GM12875 (cell line): ENCODE measurements at regions not wholly inside any gene's neighbourhood (a gene's known extent, or its start where the extent isn't known, plus 50 kb on each side); places are given as distances from the start of the nearest gene placed in this dataset.
A peak's percentile ranks its signal among the peaks of the same experiment; 100 is the strongest.

Experiments used
- H3K4me3 ChIP-seq: one replicate; pipeline ENCODE4 v1.5.1; 2011; ENCODE audit warnings: low read depth, low read length, control low read depth
- TF ChIP-seq, protein P1 (sequence below): IDR thresholded peaks from 2 replicates; pipeline ENCODE4 v1.5.1; 2011; ENCODE audit warnings: low read depth, mild to moderate bottlenecking, control low read depth, inconsistent platforms, low read length, moderate library complexity, borderline replicate concordance; ENCODE audit not compliant: insufficient read depth

DNA sequence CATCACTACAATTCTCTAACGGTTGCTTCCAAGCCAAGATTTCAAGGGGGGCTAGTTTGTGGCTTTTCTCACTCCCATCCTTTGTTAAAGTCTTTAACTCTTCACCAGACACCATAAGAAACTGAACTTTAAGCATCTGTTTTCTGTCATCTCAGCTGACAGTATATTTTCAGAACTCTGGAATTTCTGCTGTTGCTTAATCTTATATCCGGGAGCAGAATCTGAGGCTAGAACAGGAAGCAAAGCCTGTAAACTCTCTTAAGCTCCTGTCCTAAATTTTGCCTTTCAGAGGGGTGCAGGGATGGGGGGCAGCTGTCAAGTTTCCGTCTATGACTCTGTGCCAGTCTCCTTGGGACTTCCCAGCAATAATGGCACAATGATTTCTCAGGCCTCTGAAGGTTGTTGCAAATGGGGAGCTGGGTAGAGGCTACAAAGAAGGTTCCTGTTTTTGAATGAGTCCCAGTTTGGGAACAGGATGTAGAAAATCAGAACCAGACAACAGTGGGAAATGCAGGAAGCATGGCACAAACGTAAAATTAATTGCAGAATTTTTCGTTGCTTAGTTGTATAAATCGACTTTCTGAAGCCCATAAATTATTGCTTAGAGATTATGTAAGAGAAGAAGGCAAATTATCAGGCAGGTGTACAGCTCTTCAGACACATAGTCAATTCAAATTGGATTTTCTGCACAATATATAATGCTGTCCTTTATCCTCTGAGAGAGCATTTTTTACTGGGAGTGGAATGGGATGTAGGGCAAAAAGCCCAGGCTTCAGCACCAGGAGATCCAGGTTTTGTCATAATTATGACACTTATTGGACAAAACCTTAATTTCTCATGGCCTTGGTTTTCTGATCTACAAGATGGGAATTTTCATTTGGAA is 430.9 kb downstream of the DMAC1 start:
- TF ChIP-seq, protein P1, sequence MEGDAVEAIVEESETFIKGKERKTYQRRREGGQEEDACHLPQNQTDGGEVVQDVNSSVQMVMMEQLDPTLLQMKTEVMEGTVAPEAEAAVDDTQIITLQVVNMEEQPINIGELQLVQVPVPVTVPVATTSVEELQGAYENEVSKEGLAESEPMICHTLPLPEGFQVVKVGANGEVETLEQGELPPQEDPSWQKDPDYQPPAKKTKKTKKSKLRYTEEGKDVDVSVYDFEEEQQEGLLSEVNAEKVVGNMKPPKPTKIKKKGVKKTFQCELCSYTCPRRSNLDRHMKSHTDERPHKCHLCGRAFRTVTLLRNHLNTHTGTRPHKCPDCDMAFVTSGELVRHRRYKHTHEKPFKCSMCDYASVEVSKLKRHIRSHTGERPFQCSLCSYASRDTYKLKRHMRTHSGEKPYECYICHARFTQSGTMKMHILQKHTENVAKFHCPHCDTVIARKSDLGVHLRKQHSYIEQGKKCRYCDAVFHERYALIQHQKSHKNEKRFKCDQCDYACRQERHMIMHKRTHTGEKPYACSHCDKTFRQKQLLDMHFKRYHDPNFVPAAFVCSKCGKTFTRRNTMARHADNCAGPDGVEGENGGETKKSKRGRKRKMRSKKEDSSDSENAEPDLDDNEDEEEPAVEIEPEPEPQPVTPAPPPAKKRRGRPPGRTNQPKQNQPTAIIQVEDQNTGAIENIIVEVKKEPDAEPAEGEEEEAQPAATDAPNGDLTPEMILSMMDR, result no peak
- no peak overlapping the region for H3K4me3 ChIP-seq

DNA sequence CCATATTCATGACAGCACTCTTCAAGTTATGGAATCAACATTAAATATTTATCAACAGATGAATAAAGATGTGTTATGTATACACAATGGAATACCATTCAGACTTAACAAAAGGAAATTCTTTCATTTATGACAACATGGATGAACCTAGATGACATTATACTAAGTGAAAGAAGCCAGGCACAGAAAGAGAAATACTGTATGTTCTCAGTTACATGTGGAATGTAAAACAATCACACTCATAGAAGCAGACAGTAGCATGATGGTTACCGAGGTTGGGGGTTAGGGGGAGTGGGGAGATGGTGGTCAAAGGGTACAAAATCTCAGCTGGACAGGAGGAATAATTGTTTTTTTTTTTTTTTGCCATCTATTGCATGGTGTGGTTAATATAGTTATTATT is 431.9 kb downstream of the DMAC1 start:
- TF ChIP-seq, protein P1, result no peak
- H3K4me3 ChIP-seq, result no peak overlapping the region

DNA sequence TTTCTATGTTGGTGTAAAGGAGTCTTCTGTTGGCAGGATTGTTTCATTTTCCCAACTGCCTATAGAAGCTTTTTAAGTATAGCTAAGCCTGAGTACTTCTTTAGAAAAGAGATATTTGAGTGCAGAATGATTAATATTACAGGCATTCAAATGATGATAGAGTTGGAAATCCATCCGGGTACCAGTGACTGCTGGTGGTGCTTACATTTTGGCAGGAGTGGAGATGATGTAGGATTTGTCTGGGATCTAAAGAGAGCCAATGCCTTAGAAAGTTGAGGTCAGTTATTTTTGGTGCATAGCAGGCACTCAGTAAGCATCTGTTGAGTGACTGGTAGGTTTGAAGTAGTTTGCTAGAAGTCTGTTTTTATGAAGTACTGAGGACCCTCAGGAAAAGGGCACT is 433.5 kb downstream of the DMAC1 start:
- TF ChIP-seq, protein P1, result no peak
- H3K4me3 ChIP-seq, result no peak overlapping the region

DNA sequence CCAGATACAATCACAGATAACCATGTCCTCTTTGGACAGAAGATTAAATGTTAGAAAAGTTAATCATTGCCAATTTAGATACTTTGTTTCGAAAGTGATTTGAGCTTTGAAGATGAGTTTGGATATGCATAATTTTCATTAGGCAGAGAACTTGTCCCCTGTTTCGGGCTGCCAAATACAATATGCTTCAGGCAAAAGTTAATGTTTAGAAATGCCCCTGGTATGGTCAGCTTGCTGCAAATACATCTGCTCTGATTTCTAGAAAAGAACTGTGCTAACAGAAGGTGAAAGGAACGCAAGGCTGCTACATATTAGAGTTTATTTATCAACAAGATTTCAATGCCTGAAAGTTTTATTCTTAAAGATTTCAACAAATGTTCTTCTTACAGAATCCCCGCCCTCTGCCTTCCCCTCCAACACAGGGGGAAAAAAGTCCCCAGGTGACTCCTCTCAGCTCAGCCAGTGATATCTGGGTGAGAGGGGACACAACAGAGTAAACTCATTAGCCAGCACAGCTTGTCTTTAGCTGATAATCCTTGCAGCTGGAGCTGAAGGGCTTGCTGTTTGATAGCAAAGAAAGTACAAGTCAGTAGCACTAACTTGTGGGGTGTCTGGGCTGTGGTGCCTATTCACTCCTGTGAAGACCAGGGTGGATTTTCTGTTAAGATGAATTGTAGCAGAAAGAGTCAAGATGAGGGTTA is 435.7 kb downstream of the DMAC1 start:
- TF ChIP-seq, protein P1, result no peak

DNA sequence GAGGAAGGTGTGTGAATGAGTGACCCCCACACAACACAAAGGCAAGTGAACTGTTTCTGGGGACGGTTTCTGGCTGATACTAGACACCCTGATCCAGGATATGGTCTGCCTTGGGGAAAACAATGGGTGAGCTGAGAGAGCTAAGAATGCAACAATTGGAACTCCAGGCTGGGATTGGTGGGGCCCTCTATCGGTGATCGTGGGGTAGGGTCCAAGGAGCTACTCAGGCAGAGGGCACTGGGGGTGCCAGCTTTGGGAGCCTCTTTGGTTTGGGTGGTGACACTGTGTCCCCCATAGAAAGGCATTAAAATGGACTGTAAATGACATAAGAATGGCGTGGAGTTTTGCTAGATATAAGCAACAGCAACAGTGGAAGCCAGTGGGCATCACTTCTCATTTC is 439.1 kb downstream of the DMAC1 start:
- TF ChIP-seq, protein P1, result peak; percentile 43; the same call in 1 of the 2 replicates
- H3K4me3 ChIP-seq, result no peak overlapping the region

More for the DNA sequence above, 435.7 kb downstream of the DMAC1 start:
- H3K4me3 ChIP-seq, result no peak overlapping the region

DNA sequence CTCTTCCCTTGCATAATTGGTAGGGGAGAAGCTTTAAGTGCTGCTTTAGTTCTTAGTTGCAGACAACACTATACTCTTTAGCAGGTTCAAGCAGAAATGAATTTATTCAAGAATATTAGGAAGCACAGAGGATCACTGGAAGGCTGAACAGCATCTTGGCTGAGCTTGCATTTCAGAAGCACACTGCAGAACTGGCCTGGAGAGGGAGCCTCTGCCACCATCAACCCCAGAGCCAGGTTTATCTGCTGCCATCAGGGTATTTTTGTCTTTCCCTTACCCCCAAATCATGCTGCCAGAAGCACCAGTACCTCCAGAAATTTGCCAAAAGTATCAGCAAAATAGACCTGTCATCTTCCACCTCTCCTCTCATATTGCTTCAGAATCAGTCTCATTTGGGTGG is 440.7 kb downstream of the DMAC1 start:
- H3K4me3 ChIP-seq, result no peak overlapping the region
- TF ChIP-seq, protein P1, result no peak
